HEK293 (cell line): ENCODE measurements at regions not wholly inside any gene's neighbourhood (a gene's known extent, or its start where the extent isn't known, plus 50 kb on each side); places are given as distances from the start of the nearest gene placed in this dataset.

Experiments
- CTCF ChIA-PET: fragments of 350-600 bp; formaldehyde crosslinking; extraction: SDS; loops from one replicate; lab custom pipeline; 2021; ENCODE audit warnings: antibody characterized with exemption; lab: Yijun Ruan, JAX
- POLR2A ChIA-PET: fragments of 300-600 bp; formaldehyde crosslinking; extraction: SDS; loops from one replicate; lab custom pipeline; 2020; ENCODE audit warnings: antibody characterized with exemption, inconsistent platforms; lab: Yijun Ruan, JAX
- H3K27ac ChIP-seq: fragments of 200-500 bp; sonication (Bioruptor generic); 2 replicates; pipeline ENCODE4 v1.5.1; 2014; ENCODE audit warnings: low read depth, low read length, control low read depth, inconsistent platforms; ENCODE audit errors: extremely low read depth
- H3K36me3 ChIP-seq, 2 experiments: fragments of 200-500 bp in 1 of 2; sonication (Bioruptor generic) in 1 of 2; 1 replicate in 1 of 2; 2 replicates in 1 of 2; pipeline ENCODE4 v1.5.1; 2014 to 2017; ENCODE audit warnings: inconsistent platforms in 2 of 2, low read length in 2 of 2; ENCODE audit not compliant: control insufficient read depth in 2 of 2, insufficient read depth in 1 of 2
- H3K4me1 ChIP-seq: fragments of 200-500 bp; sonication (Bioruptor generic); 2 replicates; pipeline ENCODE4 v1.5.1; 2014; ENCODE audit warnings: mild to moderate bottlenecking, low read length, inconsistent platforms; ENCODE audit not compliant: control insufficient read depth, insufficient read depth
- H3K4me3 ChIP-seq: 2 replicates; pipeline ENCODE4 v1.5.1; 2011; ENCODE audit warnings: low read depth, mild to moderate bottlenecking, control low read depth, low read length, moderate library complexity
- H3K9me3 ChIP-seq: fragments of 200-500 bp; sonication (Bioruptor generic); 2 replicates; pipeline ENCODE4 v1.5.1; 2014; ENCODE audit warnings: low read depth, low read length, inconsistent platforms; ENCODE audit not compliant: control insufficient read depth, insufficient read depth
- BCL11B ChIP-seq: fragments of 450-650 bp; formaldehyde crosslinking; IDR thresholded peaks from 2 replicates; pipeline ENCODE4 v1.5.1; 2016; ENCODE audit warnings: low read depth, missing biosample characterization, missing genetic modification characterization
- GLI4 ChIP-seq: fragments of 450-650 bp; formaldehyde crosslinking; IDR thresholded peaks from 2 replicates; pipeline ENCODE4 v1.5.1; 2016; ENCODE audit warnings: missing biosample characterization, missing genetic modification characterization
- KLF10 ChIP-seq: fragments of 450-650 bp; IDR thresholded peaks from 2 replicates; pipeline ENCODE4 v1.5.1; 2018; ENCODE audit warnings: missing biosample characterization, mild to moderate bottlenecking, missing genetic modification characterization
- RBAK ChIP-seq: fragments of 450-650 bp; formaldehyde crosslinking; IDR thresholded peaks from 2 replicates; pipeline ENCODE4 v1.5.1; 2016; ENCODE audit warnings: missing biosample characterization, missing genetic modification characterization
- SALL2 ChIP-seq: fragments of 450-650 bp; formaldehyde crosslinking; IDR thresholded peaks from 2 replicates; pipeline ENCODE4 v1.5.0; 2017; ENCODE audit warnings: missing biosample characterization, mild to moderate bottlenecking, missing genetic modification characterization, borderline replicate concordance
- ZNF114 ChIP-seq: fragments of 450-650 bp; formaldehyde crosslinking; IDR thresholded peaks from 2 replicates; pipeline ENCODE4 v1.5.0; 2017; ENCODE audit warnings: missing biosample characterization, missing genetic modification characterization
- ZNF157 ChIP-seq: fragments of 450-650 bp; formaldehyde crosslinking; IDR thresholded peaks from 2 replicates; pipeline ENCODE4 v1.5.1; 2016; ENCODE audit warnings: missing biosample characterization, missing genetic modification characterization
- ZNF202 ChIP-seq: fragments of 450-650 bp; formaldehyde crosslinking; IDR thresholded peaks from 2 replicates; pipeline ENCODE4 v1.5.1; 2016; ENCODE audit warnings: missing biosample characterization, missing genetic modification characterization, borderline replicate concordance
- ZNF248 ChIP-seq: fragments of 450-650 bp; formaldehyde crosslinking; IDR thresholded peaks from 2 replicates; pipeline ENCODE4 v1.5.1; 2017; ENCODE audit warnings: missing biosample characterization, missing genetic modification characterization
- ZNF302 ChIP-seq: fragments of 450-650 bp; formaldehyde crosslinking; IDR thresholded peaks from 2 replicates; pipeline ENCODE4 v1.5.1; 2016; ENCODE audit warnings: missing biosample characterization, missing genetic modification characterization, low read depth
- ZNF335 ChIP-seq: fragments of 450-650 bp; formaldehyde crosslinking; conservative IDR thresholded peaks from 2 replicates; pipeline ENCODE4 v1.5.1; 2016; ENCODE audit warnings: missing biosample characterization, missing genetic modification characterization
- ZNF449 ChIP-seq: fragments of 450-650 bp; formaldehyde crosslinking; IDR thresholded peaks from 2 replicates; pipeline ENCODE4 v1.5.1; 2017; ENCODE audit warnings: missing biosample characterization, mild to moderate bottlenecking, missing genetic modification characterization, moderate library complexity
- ZNF501 ChIP-seq: fragments of 450-650 bp; formaldehyde crosslinking; IDR thresholded peaks from 2 replicates; pipeline ENCODE4 v1.5.1; 2016; ENCODE audit warnings: missing biosample characterization, missing genetic modification characterization
- ZNF747 ChIP-seq: fragments of 450-650 bp; formaldehyde crosslinking; IDR thresholded peaks from 2 replicates; pipeline ENCODE4 v1.5.1; 2016; ENCODE audit warnings: missing biosample characterization, missing genetic modification characterization
- ZSCAN16 ChIP-seq: fragments of 450-650 bp; formaldehyde crosslinking; IDR thresholded peaks from 2 replicates; pipeline ENCODE4 v1.5.1; 2016; ENCODE audit warnings: missing biosample characterization, missing genetic modification characterization
- TF ChIP-seq, protein P1 (sequence below): fragments of 450-650 bp; formaldehyde crosslinking; IDR thresholded peaks from 2 replicates; pipeline ENCODE4 v1.5.1; 2016; ENCODE audit warnings: missing biosample characterization, missing genetic modification characterization
- TF ChIP-seq, protein P2 (sequence below): fragments of 450-650 bp; formaldehyde crosslinking; conservative IDR thresholded peaks from 2 replicates; pipeline ENCODE4 v1.5.1; 2016; ENCODE audit warnings: low read depth, missing biosample characterization, missing genetic modification characterization
- TF ChIP-seq, protein P3 (sequence below): fragments of 450-650 bp; formaldehyde crosslinking; IDR thresholded peaks from 2 replicates; pipeline ENCODE4 v1.5.1; 2016; ENCODE audit warnings: missing biosample characterization, missing genetic modification characterization
- TF ChIP-seq, protein P4 (sequence below): fragments of 450-650 bp; formaldehyde crosslinking; IDR thresholded peaks from 2 replicates; pipeline ENCODE4 v1.5.1; 2016; ENCODE audit warnings: missing biosample characterization, missing genetic modification characterization

DNA sequence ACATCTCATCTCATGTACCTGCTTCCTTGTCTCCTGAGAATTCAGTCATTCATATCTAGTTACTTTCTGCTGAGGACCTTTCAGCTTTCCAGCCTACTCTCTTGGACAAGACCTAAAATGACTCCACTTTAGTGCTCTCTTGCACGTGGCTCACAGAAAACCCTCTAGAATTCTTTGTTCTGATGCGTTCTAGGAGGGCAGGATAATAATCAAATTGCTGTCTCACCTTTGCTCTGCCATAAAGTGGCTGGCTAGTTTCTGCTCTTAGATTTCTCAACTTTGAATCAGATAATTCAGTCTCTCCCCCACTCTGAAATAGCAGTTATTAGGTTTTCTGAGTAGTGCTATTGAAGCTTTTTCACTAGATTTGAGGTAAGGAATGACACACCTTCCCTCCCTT, 429.5 kb upstream of the FBXO33 start:
- TF ChIP-seq ZNF114 (tag by site-specific recombination) = no peak
- TF ChIP-seq ZNF449 (tag by site-specific recombination) = no peak
- TF ChIP-seq, protein P1, sequence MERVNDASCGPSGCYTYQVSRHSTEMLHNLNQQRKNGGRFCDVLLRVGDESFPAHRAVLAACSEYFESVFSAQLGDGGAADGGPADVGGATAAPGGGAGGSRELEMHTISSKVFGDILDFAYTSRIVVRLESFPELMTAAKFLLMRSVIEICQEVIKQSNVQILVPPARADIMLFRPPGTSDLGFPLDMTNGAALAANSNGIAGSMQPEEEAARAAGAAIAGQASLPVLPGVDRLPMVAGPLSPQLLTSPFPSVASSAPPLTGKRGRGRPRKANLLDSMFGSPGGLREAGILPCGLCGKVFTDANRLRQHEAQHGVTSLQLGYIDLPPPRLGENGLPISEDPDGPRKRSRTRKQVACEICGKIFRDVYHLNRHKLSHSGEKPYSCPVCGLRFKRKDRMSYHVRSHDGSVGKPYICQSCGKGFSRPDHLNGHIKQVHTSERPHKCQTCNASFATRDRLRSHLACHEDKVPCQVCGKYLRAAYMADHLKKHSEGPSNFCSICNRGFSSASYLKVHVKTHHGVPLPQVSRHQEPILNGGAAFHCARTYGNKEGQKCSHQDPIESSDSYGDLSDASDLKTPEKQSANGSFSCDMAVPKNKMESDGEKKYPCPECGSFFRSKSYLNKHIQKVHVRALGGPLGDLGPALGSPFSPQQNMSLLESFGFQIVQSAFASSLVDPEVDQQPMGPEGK (tag by site-specific recombination) = no peak
- TF ChIP-seq, protein P2, sequence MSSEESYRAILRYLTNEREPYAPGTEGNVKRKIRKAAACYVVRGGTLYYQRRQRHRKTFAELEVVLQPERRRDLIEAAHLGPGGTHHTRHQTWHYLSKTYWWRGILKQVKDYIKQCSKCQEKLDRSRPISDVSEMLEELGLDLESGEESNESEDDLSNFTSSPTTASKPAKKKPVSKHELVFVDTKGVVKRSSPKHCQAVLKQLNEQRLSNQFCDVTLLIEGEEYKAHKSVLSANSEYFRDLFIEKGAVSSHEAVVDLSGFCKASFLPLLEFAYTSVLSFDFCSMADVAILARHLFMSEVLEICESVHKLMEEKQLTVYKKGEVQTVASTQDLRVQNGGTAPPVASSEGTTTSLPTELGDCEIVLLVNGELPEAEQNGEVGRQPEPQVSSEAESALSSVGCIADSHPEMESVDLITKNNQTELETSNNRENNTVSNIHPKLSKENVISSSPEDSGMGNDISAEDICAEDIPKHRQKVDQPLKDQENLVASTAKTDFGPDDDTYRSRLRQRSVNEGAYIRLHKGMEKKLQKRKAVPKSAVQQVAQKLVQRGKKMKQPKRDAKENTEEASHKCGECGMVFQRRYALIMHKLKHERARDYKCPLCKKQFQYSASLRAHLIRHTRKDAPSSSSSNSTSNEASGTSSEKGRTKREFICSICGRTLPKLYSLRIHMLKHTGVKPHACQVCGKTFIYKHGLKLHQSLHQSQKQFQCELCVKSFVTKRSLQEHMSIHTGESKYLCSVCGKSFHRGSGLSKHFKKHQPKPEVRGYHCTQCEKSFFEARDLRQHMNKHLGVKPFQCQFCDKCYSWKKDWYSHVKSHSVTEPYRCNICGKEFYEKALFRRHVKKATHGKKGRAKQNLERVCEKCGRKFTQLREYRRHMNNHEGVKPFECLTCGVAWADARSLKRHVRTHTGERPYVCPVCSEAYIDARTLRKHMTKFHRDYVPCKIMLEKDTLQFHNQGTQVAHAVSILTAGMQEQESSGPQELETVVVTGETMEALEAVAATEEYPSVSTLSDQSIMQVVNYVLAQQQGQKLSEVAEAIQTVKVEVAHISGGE (tag by site-specific recombination) = no peak
- no peak for TF ChIP-seq ZNF302 (tag by site-specific recombination)
- TF ChIP-seq ZNF157 (tag by site-specific recombination) = no peak
- TF ChIP-seq ZSCAN16 (tag by site-specific recombination) = no peak
- TF ChIP-seq GLI4 (tag by site-specific recombination) = no peak
- TF ChIP-seq, protein P3, sequence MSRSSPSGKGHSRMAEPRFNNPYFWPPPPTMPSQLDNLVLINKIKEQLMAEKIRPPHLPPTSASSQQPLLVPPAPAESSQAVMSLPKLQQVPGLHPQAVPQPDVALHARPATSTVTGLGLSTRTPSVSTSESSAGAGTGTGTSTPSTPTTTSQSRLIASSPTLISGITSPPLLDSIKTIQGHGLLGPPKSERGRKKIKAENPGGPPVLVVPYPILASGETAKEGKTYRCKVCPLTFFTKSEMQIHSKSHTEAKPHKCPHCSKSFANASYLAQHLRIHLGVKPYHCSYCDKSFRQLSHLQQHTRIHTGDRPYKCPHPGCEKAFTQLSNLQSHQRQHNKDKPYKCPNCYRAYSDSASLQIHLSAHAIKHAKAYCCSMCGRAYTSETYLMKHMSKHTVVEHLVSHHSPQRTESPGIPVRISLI (tag by site-specific recombination) = no peak
- no peak for TF ChIP-seq ZNF202
- no peak for TF ChIP-seq BCL11B (tag by site-specific recombination)
- no peak for TF ChIP-seq ZNF335 (tag by site-specific recombination)
- TF ChIP-seq, protein P4, sequence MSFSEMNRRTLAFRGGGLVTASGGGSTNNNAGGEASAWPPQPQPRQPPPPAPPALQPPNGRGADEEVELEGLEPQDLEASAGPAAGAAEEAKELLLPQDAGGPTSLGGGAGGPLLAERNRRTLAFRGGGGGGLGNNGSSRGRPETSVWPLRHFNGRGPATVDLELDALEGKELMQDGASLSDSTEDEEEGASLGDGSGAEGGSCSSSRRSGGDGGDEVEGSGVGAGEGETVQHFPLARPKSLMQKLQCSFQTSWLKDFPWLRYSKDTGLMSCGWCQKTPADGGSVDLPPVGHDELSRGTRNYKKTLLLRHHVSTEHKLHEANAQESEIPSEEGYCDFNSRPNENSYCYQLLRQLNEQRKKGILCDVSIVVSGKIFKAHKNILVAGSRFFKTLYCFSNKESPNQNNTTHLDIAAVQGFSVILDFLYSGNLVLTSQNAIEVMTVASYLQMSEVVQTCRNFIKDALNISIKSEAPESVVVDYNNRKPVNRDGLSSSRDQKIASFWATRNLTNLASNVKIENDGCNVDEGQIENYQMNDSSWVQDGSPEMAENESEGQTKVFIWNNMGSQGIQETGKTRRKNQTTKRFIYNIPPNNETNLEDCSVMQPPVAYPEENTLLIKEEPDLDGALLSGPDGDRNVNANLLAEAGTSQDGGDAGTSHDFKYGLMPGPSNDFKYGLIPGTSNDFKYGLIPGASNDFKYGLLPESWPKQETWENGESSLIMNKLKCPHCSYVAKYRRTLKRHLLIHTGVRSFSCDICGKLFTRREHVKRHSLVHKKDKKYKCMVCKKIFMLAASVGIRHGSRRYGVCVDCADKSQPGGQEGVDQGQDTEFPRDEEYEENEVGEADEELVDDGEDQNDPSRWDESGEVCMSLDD (tag by site-specific recombination) = no peak
- no peak for TF ChIP-seq SALL2
- no peak for TF ChIP-seq ZNF501 (tag by site-specific recombination)
- TF ChIP-seq ZNF248 (tag by site-specific recombination) = no peak
- TF ChIP-seq ZNF747 (tag by site-specific recombination) = no peak
- no peak for TF ChIP-seq RBAK (tag by site-specific recombination)
- no peak for TF ChIP-seq KLF10 (tag by site-specific recombination)
- ChIA-PET POLR2A (no interaction called here), CTCF (no interaction called here)
- Histone ChIP-seq H3K9me3 (no peaks in the 10 kb centered on the region), H3K36me3 (no peaks in the 10 kb centered on the region), H3K4me1 (no peaks in the 10 kb centered on the region), H3K4me3 (no peak overlapping the region), H3K27ac (no peak overlapping the region)
